Heart right ventricle (tissue), 16 donors: ENCODE measurements at regions not wholly inside any gene's neighbourhood (a gene's known extent, or its start where the extent isn't known, plus 50 kb on each side); places are given as distances from the start of the nearest gene placed in this dataset.

Experiments
- ATAC-seq, 8 donors: fragments of 200-7000 bp; cut with Tn5 transposase; one replicate each; pipeline ENCODE4 v1.9.1; 2020; ENCODE audit warnings: mild to moderate bottlenecking in 8 of 8, moderate library complexity in 8 of 8, moderate number of reproducible peaks in 1 of 8
- DNase-seq, 2 donors: peaks; one replicate each; pipeline ENCODE4 v3.0.0-alpha.2; 2020
- H3K27ac ChIP-seq, 10 donors: fragments of 200-600 bp; sonication (generic) in 2 of 10; one replicate each; pipeline versions ENCODE4 v1.5.0 to v1.8.0; 2020 to 2022; ENCODE audit warnings: mild to moderate bottlenecking in 3 of 10
- H3K27me3 ChIP-seq, 7 donors: fragments of 200-600 bp; one replicate each; pipeline ENCODE4 v1.8.0; 2021 to 2022; ENCODE audit warnings: mild to moderate bottlenecking in 2 of 7
- H3K36me3 ChIP-seq, 9 donors: fragments of 200-600 bp; sonication (generic) in 1 of 9; one replicate each; pipeline versions ENCODE4 v1.5.0 to v1.8.0; 2020 to 2022; ENCODE audit warnings: mild to moderate bottlenecking in 2 of 9
- H3K4me1 ChIP-seq, 9 donors: fragments of 200-600 bp; sonication (generic) in 1 of 9; one replicate each; pipeline versions ENCODE4 v1.5.0 to v1.8.0; 2020 to 2022; ENCODE audit warnings: mild to moderate bottlenecking in 4 of 9
- H3K4me3 ChIP-seq, 10 donors: fragments of 200-600 bp; sonication (generic) in 2 of 10; one replicate each; pipeline versions ENCODE4 v1.5.0 to v1.8.0; 2020 to 2022; ENCODE audit warnings: mild to moderate bottlenecking in 7 of 10, moderate library complexity in 2 of 10
- H3K9me3 ChIP-seq, 11 donors: fragments of 200-600 bp in 10 of 11; sonication (generic) in 2 of 11; one replicate each; pipeline versions ENCODE4 v1.5.0 to v1.8.0; 2013 to 2022; ENCODE audit warnings: mild to moderate bottlenecking in 2 of 11, control low read depth in 1 of 11, moderate library complexity in 1 of 11
- WGBS, 2 donors: extraction: QIAGEN DNeasy Blood & Tissue Kit; methylation state at CpG; one replicate each; pipeline ENCODE4 v1.1.7; 2013; ENCODE audit warnings: inconsistent platforms in 1 of 2; 5-methylcytosine and 5-hydroxymethylcytosine counted together
- intact Hi-C, 10 donors: fragments of 100-400 bp; cut with DNase I; formaldehyde crosslinking; loops; one replicate each; pipeline versions ENCODE4 v1.11.1 to v1.14.2; 2022
- TF ChIP-seq, protein P1 (sequence below), 9 donors: fragments of 200-600 bp; sonication (generic) in 2 of 9; IDR thresholded peaks; one replicate each; pipeline versions ENCODE4 v1.5.0 to v1.8.0; 2021 to 2022; ENCODE audit warnings: antibody characterized with exemption in 9 of 9, mild to moderate bottlenecking in 5 of 9, moderate library complexity in 1 of 9
- donor health status: Arrhythmogenic right ventricular cardiomyopathy.
- donor health status: ischemic (EF 13 %, LVEDD 7.1; RV severe dilation, severe dysfunction).
- donor health status: healthy with polysubstance abuse.
- donor health status: DM: no; HTN: yes; CAD: no.
- donor health status: DM: no; HTN: no; CAD: no.
- donor health status: ischemic (EF 25% LVEDD 6.9; RV normal size, moderate dysfunction).
- donor health status: ischemic (EF 25% LVEDD 5.7; RV mildly dilated, moderate dysfunction).
- donor health status: healthy.
- donor health status: DM: yes; HTN: yes; CAD: no.
- donor health status: Ischemic cardiomyopathy.
- donor health status: ischemic (EF 35%, LVEDD 5.7; RV mildly dilated, moderate dysfunction).
- donor health status: nonischemic (EF 11% LVEDD 7.7; RV severe dilation, severe dysfunction).
- donor health status: DM: yes; HTN: yes; CAD: no.
- donor health status: PGD.
- donor health status: ischemic (EF 29% LVEDD 5.4; RV normal size, mild dysfunction).
- donor health status: nonischemic (EF 23%, LVEDD 6.1; RV moderate dilation, normal function).

DNA sequence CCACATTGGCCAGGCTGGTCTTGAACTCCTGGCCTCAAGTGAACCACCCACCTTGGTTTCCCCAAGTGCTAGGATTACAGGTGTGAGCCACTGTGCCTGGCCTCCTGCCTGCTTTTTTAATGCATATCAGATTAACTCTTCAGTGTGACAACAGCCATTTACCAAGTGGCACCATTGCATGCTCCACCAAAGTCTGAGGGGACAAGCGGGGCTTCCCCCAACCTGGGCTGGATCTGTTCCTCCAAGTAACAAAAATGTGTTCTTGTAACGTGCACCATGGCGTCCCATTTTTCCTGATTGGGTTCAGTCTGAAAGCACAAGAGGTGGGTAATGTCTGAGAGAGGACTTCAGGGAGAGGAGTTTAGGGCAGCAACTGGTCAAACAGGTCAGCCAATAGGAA lies 77.8 kb downstream of the TEX29 start:
- intact Hi-C loops, result loop anchor here in 1 of 10 donors (5.0 kb wide), 1 partner anchor 1134 kb away; no protein-coding TSS in a partner anchor
- Histone ChIP-seq H3K4me3 (no peak overlapping the region), H3K27me3 (peaks cover 0 to 21% (median 10%) of the 10 kb centered on the region in 7 donors), H3K9me3 (no peaks in the 10 kb centered on the region), H3K27ac (no peak overlapping the region), H3K4me1 (no peaks in the 10 kb centered on the region), H3K36me3 (no peaks in the 10 kb centered on the region)
- WGBS, 2 donors, result 95 to 97% methylated on average over 3 of the region's 3 CpGs
- no peak for DNase-seq
- TF ChIP-seq, protein P1, sequence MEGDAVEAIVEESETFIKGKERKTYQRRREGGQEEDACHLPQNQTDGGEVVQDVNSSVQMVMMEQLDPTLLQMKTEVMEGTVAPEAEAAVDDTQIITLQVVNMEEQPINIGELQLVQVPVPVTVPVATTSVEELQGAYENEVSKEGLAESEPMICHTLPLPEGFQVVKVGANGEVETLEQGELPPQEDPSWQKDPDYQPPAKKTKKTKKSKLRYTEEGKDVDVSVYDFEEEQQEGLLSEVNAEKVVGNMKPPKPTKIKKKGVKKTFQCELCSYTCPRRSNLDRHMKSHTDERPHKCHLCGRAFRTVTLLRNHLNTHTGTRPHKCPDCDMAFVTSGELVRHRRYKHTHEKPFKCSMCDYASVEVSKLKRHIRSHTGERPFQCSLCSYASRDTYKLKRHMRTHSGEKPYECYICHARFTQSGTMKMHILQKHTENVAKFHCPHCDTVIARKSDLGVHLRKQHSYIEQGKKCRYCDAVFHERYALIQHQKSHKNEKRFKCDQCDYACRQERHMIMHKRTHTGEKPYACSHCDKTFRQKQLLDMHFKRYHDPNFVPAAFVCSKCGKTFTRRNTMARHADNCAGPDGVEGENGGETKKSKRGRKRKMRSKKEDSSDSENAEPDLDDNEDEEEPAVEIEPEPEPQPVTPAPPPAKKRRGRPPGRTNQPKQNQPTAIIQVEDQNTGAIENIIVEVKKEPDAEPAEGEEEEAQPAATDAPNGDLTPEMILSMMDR (IDR thresholded peaks at IDR 0.05), result no peak
- no peak for ATAC-seq

DNA sequence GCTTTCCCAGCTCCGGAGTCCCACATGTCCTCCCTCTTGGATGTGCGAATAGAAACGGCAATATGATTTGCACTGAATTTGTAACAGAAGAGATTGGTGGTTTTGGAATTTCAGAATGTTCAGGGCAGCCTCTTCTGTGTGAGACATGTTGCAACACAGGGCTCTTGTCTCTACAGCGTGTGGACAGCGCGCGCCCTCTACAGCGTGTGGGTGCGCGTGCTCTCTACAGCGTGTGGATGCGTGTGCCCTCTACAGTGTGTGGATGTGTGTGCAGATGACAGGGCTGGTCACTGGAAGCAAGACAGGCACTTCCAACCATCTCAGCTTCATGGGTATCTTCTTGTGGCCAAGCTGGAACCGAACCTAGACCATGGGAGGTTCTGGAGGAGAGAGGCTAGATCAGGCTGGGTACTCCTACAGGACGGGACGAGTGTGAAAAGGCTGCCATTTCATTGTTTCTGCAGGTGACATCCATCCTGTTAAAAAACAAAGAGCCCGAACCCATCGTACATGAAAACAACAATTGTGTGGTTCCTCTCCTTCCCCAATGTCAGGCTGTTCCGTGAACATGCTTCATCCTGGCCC lies 78.4 kb downstream of the TEX29 start:
- intact Hi-C loops, result loop anchor here in 1 of 10 donors (5.0 kb wide), 1 partner anchor 1133 kb away; no protein-coding TSS in a partner anchor
- WGBS, 2 donors, result 83 to 91% methylated on average over 18 of the region's 18 CpGs
- H3K9me3 ChIP-seq, result no peaks in the 10 kb centered on the region
- H3K27me3 ChIP-seq, result peaks cover 0 to 22% (median 14%) of the 10 kb centered on the region in 7 donors
- no peak overlapping the region for H3K27ac ChIP-seq
- H3K36me3 ChIP-seq, result no peaks in the 10 kb centered on the region
- TF ChIP-seq, protein P1 (IDR thresholded peaks at IDR 0.05), result no peak
- no peak overlapping the region for H3K4me3 ChIP-seq
- ATAC-seq (no peak), DNase-seq (no peak)
- H3K4me1 ChIP-seq, result no peaks in the 10 kb centered on the region

DNA sequence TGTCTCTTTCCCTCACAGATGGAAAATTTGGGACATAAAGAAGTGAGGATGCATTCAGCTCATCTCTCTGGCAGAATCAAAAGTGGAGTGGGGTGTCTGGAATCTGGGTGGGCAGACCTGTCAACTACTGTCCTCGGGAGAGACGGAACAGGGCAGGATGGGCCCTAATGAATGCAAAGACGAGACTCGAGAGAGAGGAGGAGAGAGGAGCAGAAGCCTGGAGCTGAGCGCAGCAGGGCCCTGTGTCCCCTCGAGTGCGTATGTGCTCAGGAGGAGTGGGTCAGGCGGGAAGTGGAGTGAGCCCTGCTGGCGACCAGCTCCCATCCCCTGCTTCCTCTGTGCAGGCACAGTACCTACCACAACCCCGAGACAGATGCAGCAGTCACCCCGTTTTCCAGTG lies 78.9 kb downstream of the TEX29 start:
- Histone ChIP-seq H3K27ac (no peak overlapping the region), H3K27me3 (peaks cover 0 to 22% (median 16%) of the 10 kb centered on the region in 7 donors), H3K4me1 (no peaks in the 10 kb centered on the region), H3K9me3 (no peaks in the 10 kb centered on the region), H3K36me3 (no peaks in the 10 kb centered on the region), H3K4me3 (no peak overlapping the region)
- DNase-seq, result no peak
- intact Hi-C loops, result loop anchor here in 1 of 10 donors (5.0 kb wide), 1 partner anchor 1133 kb away; no protein-coding TSS in a partner anchor
- TF ChIP-seq, protein P1 (IDR thresholded peaks at IDR 0.05), result no peak
- 75 to 86% methylated on average over 11 of the region's 11 CpGs for WGBS, 2 donors
- ATAC-seq, result no peak

DNA sequence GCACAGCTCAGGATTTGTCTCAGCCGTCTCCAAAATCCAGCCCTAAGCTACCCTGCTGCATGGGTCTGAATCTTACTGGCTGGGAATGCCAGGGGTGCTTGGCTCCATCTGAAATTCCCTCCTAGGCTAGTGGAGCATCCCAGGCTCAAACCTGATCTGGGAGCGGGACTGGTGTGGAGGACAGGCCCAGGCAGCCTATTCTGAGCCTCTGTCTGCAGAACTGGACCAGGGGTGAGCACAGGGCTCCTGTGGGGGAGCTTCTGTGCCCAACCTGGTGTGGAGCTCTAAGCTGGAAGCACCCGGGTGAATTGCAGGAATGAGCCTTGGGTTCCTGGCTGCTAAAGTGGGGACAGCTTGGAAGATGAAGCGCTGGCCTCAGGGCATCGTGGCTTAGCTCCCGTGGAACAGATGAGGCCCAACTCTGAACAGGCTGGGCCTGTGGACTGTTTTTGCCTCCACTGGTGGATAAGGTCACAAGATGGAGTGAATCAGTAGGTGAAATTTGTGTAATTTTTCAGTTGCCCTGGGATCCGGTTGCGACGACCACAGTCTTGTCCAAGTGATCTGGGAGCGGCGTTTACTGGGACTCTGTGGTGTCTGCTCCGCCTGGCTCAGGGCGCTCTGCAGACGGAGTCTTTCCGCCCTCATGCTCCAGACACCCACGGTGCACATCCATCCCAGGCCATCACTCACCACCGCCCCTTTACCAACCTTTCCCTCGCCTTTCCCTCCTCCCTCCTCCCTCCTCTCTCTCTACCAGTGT lies 79.5 kb downstream of the TEX29 start:
- Histone ChIP-seq H3K27me3 (peaks cover 0 to 27% (median 21%) of the 10 kb centered on the region in 7 donors), H3K4me3 (no peak overlapping the region), H3K9me3 (no peaks in the 10 kb centered on the region), H3K27ac (no peak overlapping the region), H3K36me3 (no peaks in the 10 kb centered on the region), H3K4me1 (no peaks in the 10 kb centered on the region)
- intact Hi-C loops, result loop anchor here in 1 of 10 donors (5.0 kb wide), 1 partner anchor 1132 kb away; no protein-coding TSS in a partner anchor
- DNase-seq (no peak), ATAC-seq (no peak)
- TF ChIP-seq, protein P1 (IDR thresholded peaks at IDR 0.05), result no peak
- WGBS, 2 donors, result 80 to 85% methylated on average over 18 of the region's 18 CpGs
